ENCODE measurements at regions not wholly inside any gene's neighbourhood (a gene's known extent, or its start where the extent isn't known, plus 50 kb on each side); places are given as distances from the start of the nearest gene placed in this dataset.

GRCh38 chr6:44500074-44500473 is 112.6 kb downstream of the CDC5L start:
- no peak for DNase-seq (ENCODE audit: low read depth in 2 of 2)

GRCh38 chr6:44503471-44503870 is 116.0 kb downstream of the CDC5L start:
- no peak for DNase-seq (ENCODE audit: low read depth in 2 of 2)

- DNase-seq (ENCODE audit: low read depth in 2 of 2): no peak
Measured at GRCh38 chr6:44504301-44504791, 116.8 kb downstream of the CDC5L start.

GRCh38 chr6:44505751-44506150 is 118.2 kb downstream of the CDC5L start:
- no peak for DNase-seq (ENCODE audit: low read depth in 2 of 2)

- DNase-seq (ENCODE audit: low read depth in 2 of 2): no peak
Measured at GRCh38 chr6:44507014-44507413, 119.5 kb downstream of the CDC5L start.

GRCh38 chr6:44508646-44509045 is 121.1 kb downstream of the CDC5L start:
- DNase-seq (ENCODE audit: low read depth in 2 of 2): no peak

GRCh38 chr6:44511126-44511525 is 123.6 kb downstream of the CDC5L start:
- no peak for DNase-seq (ENCODE audit: low read depth in 2 of 2)

GRCh38 chr6:44512868-44513741 is 125.6 kb downstream of the CDC5L start:
- DNase-seq (ENCODE audit: low read depth in 2 of 2): no peak

GRCh38 chr6:44514085-44514484 is 126.6 kb downstream of the CDC5L start:
- no peak for DNase-seq (ENCODE audit: low read depth in 2 of 2)

- no peak for DNase-seq (ENCODE audit: low read depth in 2 of 2)
Measured at GRCh38 chr6:44514576-44515193, 127.2 kb downstream of the CDC5L start.

- DNase-seq (ENCODE audit: low read depth in 2 of 2): no peak
Measured at GRCh38 chr6:44522871-44523270, 135.4 kb downstream of the CDC5L start.

GRCh38 chr6:44524476-44525227 is 137.1 kb downstream of the CDC5L start:
- DNase-seq (ENCODE audit: low read depth in 2 of 2): no peak

- no peak for DNase-seq (ENCODE audit: low read depth in 2 of 2)
Measured at GRCh38 chr6:44525761-44526351, 138.3 kb downstream of the CDC5L start.

GRCh38 chr6:44527181-44527580 is 139.7 kb downstream of the CDC5L start:
- no peak for DNase-seq (ENCODE audit: low read depth in 2 of 2)

GRCh38 chr6:44527583-44528369 is 140.3 kb downstream of the CDC5L start:
- no peak for DNase-seq (ENCODE audit: low read depth in 2 of 2)

GRCh38 chr6:44528370-44528644 is 140.8 kb downstream of the CDC5L start:
- no peak for DNase-seq (ENCODE audit: low read depth in 2 of 2)

GRCh38 chr6:44528716-44529115 is 141.2 kb downstream of the CDC5L start:
- DNase-seq (ENCODE audit: low read depth in 2 of 2): no peak

- no peak for DNase-seq (ENCODE audit: low read depth in 2 of 2)
Measured at GRCh38 chr6:44529146-44529905, 141.8 kb downstream of the CDC5L start.

GRCh38 chr6:44530209-44530909 is 142.9 kb downstream of the CDC5L start:
- DNase-seq (ENCODE audit: low read depth in 2 of 2): no peak

- no peak for DNase-seq (ENCODE audit: low read depth in 2 of 2)
Measured at GRCh38 chr6:44530910-44531234, 143.4 kb downstream of the CDC5L start.

All from stimulated activated CD8-positive, alpha-beta memory T cell treated with anti-CD3 and anti-CD28 coated beads, Interleukin-2, amount 100 ng/mL, for 1 hour (primary cell).